ENCODE measurements at regions not wholly inside any gene's neighbourhood (a gene's known extent, or its start where the extent isn't known, plus 50 kb on each side); places are given as distances from the start of the nearest gene placed in this dataset.

- TF ChIP-seq HNRNPLL (IDR thresholded peaks at IDR 0.05; ENCODE audit: low read depth, low read length, poor library complexity, severe bottlenecking): no peak
- no peak for TF ChIP-seq RNF2 (conservative IDR thresholded peaks at IDR 0.05; ENCODE audit: low read depth)
- TF ChIP-seq ZNF331 (CRISPR knock-in tag; IDR thresholded peaks at IDR 0.05): no peak
- no peak for TF ChIP-seq ZNF282 (IDR thresholded peaks at IDR 0.05; ENCODE audit: partially characterized antibody)
- TF ChIP-seq ZFP36L2 (CRISPR knock-in tag; IDR thresholded peaks at IDR 0.05): no peak
Observed at GRCh38 chr14:37711356-37711830, 116.0 kb downstream of the TTC6 start.
